ENCODE measurements at regions not wholly inside any gene's neighbourhood (a gene's known extent, or its start where the extent isn't known, plus 50 kb on each side); places are given as distances from the start of the nearest gene placed in this dataset.
"Not testable (repeated sequence)": the region's sequence is repeated elsewhere in the genome, so short reads cannot be mapped to it uniquely, and the experiment has no call there.

GRCh38 chr17:79560527-79560926 is 50.3 kb downstream of the RBFOX3 start:
- DNase-seq (ENCODE audit: low read depth), result no peak

DNA sequence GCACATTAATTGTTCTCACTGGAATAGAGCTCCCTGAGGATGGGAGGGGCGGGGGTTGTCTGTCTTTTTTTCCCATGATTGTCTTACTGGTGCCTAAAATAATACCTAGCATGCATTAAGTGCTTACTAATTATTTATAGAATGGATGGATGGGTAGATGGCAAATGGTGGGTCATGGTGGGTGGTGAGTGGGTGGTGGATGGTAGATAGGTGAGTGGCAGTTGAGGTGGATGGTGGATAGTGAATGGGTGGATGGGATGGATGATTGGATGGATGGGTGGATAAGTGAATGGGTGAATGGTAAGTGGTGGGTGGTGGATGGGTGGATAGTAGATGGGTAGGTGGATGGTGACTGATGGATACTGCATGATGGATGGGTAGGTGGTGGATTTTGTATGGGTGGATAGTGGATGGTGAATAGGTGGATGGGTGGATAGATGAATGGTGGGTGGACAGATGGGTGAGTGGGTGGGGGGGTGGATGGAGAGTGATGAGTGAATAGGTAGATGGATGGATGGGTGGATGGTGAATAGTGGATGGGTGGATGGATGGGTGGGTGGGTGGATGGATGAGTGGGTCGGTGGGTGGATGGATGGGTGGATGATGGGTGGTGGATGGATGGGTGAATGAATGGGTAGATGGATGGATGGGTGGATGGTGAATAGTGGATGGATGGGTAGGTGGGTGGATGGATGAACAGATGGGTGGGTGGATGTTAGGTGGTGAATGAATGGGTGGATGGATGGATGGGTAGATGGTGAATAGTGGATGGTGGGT is 51.6 kb downstream of the RBFOX3 start:
- DNase-seq (ENCODE audit: low read depth), result no peak

GRCh38 chr17:79558091-79558900 is 52.6 kb downstream of the RBFOX3 start:
- DNase-seq (ENCODE audit: low read depth), result no peak

GRCh38 chr17:79557276-79558090 is 53.4 kb downstream of the RBFOX3 start:
- no peak for DNase-seq (ENCODE audit: low read depth)

DNA sequence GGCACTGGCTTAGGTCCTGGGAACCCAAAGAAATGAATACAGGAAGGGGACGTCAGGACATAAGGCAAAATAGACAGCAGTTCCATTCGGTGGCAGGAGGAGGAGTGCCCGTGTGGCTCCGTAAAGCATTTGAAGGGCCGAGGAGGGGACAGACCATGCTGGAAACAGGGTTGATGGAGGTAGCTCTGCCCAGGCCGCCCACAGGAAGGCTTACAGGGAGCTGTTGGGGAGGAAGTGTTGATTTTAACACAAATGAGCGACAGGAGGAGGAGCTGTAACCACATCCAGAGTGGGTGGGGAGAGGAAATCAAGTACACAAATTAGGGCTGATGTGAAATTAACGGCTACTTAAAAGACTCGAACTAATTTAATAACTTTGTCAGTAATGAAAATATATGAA is 54.6 kb downstream of the RBFOX3 start:
- DNase-seq (ENCODE audit: low read depth), result no peak

DNA sequence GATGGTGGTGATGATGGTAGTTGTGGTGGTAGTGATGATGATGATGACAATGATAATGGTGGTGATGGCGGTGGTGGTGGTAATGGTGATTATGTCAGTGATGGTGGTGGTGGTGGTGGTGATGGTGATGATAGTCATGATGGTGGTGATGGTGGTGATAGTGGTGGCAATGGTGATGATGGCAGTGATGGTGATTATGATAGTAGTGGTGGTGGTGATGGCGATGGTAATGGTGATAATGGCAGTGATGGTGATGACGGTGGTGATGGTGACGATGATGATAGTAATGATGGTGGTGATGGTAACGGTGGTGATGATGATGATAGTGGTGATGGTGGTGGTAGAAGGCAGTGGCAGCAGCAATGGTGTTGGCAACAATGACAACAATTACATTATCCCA is 55.3 kb downstream of the RBFOX3 start:
- DNase-seq (ENCODE audit: low read depth), result no peak

GRCh38 chr17:79554346-79554745 is 56.5 kb downstream of the RBFOX3 start:
- DNase-seq (ENCODE audit: low read depth), result not testable (repeated sequence)

DNA sequence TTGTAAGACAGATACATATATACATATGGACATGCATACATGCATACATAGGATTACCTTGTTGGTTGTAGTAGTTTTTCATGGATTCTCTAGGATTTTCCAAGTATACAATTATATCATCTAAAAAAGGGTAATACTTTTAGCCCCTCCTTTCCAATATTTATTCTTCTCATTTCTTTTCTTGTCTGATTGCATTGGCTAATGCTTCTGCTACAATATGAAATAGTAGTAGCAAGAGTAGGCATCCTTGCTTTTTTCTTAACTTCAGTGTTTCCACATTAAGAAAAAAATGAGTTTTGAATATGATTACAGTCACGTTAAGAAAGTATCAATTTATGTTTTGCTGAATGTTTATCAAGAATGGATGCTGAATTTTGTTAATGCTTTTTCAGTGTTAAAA is 58.0 kb downstream of the RBFOX3 start:
- DNase-seq (ENCODE audit: low read depth), result no peak

GRCh38 chr17:79552405-79552804 is 58.4 kb downstream of the RBFOX3 start:
- no peak for DNase-seq (ENCODE audit: low read depth)

- no peak for DNase-seq (ENCODE audit: low read depth)
Observed at GRCh38 chr17:79549141-79549915, 61.5 kb downstream of the RBFOX3 start.

DNA sequence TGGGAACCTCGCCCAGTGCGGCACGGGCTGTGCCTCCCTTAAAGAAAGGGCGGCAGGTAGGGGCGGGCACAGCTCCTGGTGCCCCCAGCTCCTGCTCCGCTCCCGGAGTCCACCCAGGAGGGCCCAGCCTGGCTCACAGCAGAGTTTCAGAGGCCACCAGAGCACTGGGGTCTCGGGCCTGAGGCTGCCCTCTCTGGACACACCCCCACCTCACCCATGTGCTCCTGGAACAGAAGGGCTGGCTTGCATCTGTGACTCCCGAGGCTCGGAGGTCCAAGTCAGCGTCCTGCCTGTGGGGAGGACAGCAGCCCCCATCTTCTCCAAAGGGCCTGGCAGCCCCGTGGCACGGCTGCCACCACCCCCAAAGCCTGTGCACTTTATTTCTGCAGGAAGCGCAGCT is 62.7 kb downstream of the RBFOX3 start:
- no peak for DNase-seq (ENCODE audit: low read depth)

- DNase-seq (ENCODE audit: low read depth), result no peak
Observed at GRCh38 chr17:79547586-79547985, 63.3 kb downstream of the RBFOX3 start.

GRCh38 chr17:79547171-79547570 is 63.7 kb downstream of the RBFOX3 start:
- DNase-seq (ENCODE audit: low read depth), result not testable (repeated sequence)

DNA sequence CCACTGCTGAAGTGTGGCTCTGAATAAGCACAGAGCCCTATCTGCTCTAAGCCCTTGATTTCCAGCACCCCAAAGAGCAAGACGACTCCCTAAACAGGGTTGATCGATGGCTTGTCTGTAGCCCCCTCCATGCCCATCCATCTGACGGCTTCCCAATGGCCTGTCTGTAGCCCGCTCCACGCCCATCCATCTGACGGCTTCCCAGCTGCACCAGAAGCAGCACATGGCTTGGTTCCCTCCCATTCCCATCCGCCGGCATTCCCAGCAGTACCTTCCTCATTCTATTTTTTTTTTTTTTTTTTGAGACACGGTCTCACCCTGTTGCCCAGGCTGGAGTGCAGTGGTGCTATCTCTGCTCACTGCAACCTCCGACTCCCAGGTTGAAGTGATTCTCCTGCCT is 64.5 kb downstream of the RBFOX3 start:
- no peak for DNase-seq (ENCODE audit: low read depth)

- no peak for DNase-seq (ENCODE audit: low read depth)
Observed at GRCh38 chr17:79545251-79546005, 65.4 kb downstream of the RBFOX3 start.

DNA sequence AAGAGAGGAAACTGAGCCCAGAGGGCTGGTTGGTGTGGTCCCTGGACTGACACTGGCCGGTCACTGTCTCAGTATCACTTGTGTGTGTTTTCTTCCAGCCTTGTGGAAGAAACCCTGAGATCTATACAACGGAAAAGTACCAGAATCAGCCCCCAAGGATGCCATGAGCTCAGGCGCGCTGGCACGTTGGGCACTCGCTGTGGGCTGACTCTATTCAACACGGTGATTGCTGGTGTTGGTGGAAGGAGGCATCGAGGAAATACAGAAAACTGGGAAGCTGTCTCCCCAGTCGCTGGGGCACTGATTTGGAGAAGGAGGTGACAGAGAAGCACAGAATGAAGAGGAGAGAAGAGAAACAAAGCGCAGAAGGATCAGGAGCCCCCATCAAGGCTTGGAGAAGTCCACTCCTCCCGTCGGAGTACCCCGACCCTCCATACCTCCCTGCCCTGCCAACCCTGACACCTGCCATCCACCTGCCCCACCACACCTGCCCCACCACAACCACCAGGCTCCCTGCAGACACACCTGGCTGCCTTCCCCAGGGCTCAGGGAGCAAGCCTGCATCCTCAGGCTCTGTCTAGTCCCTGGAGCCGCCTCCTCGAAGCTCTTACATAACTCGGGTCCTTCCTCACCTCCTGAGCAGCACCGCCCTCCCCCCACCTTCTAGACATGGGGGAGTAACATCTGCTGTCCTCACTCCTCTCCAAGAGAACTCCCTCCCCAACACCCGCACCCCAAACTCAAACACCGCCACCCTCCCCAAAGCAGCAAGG is 66.5 kb downstream of the RBFOX3 start:
- no peak for DNase-seq (ENCODE audit: low read depth)

GRCh38 chr17:79543531-79543930 is 67.3 kb downstream of the RBFOX3 start:
- no peak for DNase-seq (ENCODE audit: low read depth)

DNA sequence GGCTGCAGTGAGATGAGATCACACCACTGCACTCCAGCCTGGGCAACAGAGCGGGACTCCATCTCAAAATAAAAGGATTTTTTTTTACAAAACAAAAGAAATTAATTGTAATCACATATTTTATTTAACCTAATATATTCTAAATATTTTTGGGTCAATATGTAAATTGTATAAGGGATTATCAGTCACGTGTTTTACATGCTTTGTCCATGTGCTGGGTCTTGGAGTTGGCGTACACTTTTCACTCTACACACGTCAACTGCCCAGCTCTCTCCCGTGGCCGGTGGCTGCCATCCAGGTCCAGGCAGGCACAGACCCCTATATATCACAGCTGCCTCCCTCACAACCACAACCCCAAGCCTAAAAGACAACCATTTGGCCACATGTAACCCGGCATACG is 68.1 kb downstream of the RBFOX3 start:
- DNase-seq (ENCODE audit: low read depth), result no peak

DNA sequence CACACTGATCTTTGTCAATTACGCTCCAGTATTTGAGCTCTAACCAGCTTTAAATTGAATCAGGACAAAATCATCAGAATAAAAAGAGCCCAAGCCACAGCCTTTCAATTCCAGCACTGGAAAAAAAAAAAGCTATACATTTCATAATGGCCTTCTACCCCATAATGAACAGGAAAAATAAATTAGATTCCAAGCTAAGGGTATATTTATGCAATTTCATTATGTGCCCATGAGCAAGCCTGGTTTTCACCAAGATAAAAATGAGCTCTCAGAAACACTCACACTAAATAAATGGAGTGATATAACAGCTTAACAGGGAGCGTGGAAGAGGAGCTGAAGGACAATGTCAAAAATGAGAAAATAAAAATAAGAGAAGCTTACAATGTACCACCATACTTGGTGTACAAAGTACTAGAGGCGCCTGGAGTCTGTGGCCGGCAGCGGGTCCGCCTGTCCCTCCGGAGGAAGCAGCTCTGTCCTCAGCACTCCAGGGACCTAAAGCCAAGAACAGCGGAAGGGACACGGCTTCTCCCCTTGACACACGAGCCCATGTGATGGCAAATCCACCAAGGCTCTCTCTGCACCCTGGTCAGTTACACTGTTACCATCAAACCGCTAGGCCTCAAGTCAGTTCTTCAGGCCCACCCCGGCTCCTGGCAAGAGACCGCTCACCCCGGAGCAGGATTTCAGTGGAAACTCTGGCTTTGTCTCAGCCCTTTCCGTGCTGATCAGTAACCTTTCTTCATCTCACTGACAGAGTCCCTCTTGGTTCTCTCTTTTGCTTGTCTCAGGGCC is 69.6 kb downstream of the RBFOX3 start:
- DNase-seq (ENCODE audit: low read depth), result no peak
